ENCODE measurements at regions not wholly inside any gene's neighbourhood (a gene's known extent, or its start where the extent isn't known, plus 50 kb on each side); places are given as distances from the start of the nearest gene placed in this dataset.

- TF ChIP-seq, protein P1, sequence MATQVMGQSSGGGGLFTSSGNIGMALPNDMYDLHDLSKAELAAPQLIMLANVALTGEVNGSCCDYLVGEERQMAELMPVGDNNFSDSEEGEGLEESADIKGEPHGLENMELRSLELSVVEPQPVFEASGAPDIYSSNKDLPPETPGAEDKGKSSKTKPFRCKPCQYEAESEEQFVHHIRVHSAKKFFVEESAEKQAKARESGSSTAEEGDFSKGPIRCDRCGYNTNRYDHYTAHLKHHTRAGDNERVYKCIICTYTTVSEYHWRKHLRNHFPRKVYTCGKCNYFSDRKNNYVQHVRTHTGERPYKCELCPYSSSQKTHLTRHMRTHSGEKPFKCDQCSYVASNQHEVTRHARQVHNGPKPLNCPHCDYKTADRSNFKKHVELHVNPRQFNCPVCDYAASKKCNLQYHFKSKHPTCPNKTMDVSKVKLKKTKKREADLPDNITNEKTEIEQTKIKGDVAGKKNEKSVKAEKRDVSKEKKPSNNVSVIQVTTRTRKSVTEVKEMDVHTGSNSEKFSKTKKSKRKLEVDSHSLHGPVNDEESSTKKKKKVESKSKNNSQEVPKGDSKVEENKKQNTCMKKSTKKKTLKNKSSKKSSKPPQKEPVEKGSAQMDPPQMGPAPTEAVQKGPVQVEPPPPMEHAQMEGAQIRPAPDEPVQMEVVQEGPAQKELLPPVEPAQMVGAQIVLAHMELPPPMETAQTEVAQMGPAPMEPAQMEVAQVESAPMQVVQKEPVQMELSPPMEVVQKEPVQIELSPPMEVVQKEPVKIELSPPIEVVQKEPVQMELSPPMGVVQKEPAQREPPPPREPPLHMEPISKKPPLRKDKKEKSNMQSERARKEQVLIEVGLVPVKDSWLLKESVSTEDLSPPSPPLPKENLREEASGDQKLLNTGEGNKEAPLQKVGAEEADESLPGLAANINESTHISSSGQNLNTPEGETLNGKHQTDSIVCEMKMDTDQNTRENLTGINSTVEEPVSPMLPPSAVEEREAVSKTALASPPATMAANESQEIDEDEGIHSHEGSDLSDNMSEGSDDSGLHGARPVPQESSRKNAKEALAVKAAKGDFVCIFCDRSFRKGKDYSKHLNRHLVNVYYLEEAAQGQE (IDR thresholded peaks at IDR 0.05; ENCODE audit: low read depth, low read length), result no peak
- TF ChIP-seq POLR2AphosphoS5 (IDR thresholded peaks at IDR 0.05; ENCODE audit: low read depth, low read length) (no peak), MXI1 (IDR thresholded peaks at IDR 0.05; ENCODE audit: low read depth, low read length) (no peak)
Observed at GRCh38 chr12:76290963-76291859, 57.0 kb downstream of the BBS10 start (continued).

GRCh38 chr12:76288218-76288617 lies 60.0 kb downstream of the BBS10 start:
- Histone ChIP-seq H3K9ac (no peak overlapping the region), H2AFZ (ENCODE audit: low read depth) (no peak overlapping the region), H3K79me2 (ENCODE audit: insufficient read depth) (peaks cover 12% of the 10 kb centered on the region; the same call in 1 of the 2 replicates), H4K20me1 (ENCODE audit: insufficient read depth) (no peaks in the 10 kb centered on the region), H3K4me2 (no peak overlapping the region), H3K9me2 (no peaks in the 10 kb centered on the region), H3K4me1 (ENCODE audit: control insufficient read depth in 1 of 2, insufficient read depth in 2 of 2, low read depth in 1 of 2, low read length in 1 of 2) (peaks cover 0 to 4% of the 10 kb centered on the region in 2 experiments; a peak in 1 of 4 replicates), H3F3A (replicated peaks; ENCODE audit: insufficient read depth) (peaks cover 9% of the 10 kb centered on the region), H3K27me3 (ENCODE audit: insufficient read depth) (no peaks in the 10 kb centered on the region), H3K9me3 (no peaks in the 10 kb centered on the region), H3K4me3 (ENCODE audit: low read depth in 2 of 2, low read length in 1 of 2) (no peak overlapping the region), H3K36me3 (replicated peaks in 1 of 2; ENCODE audit: control insufficient read depth in 1 of 2, insufficient read depth in 2 of 2, low read length in 1 of 2) (peaks cover 0 to 7% of the 10 kb centered on the region in 2 experiments), H3K27ac (ENCODE audit: low read depth in 2 of 2, low read length in 1 of 2) (no peak overlapping the region)
- TF ChIP-seq FOSL2 (IDR thresholded peaks at IDR 0.05; ENCODE audit: borderline replicate concordance, low read depth), result no peak
- TF ChIP-seq MXI1 (IDR thresholded peaks at IDR 0.05; ENCODE audit: low read depth, low read length), result no peak
- no peak for TF ChIP-seq SMC3 (IDR thresholded peaks at IDR 0.05; ENCODE audit: low read depth, low read length)
- no peak for TF ChIP-seq MEF2A (IDR thresholded peaks at IDR 0.05; ENCODE audit: borderline replicate concordance, low read depth)
- TF ChIP-seq YY1 (IDR thresholded peaks at IDR 0.05; ENCODE audit: low read depth), result no peak
- TF ChIP-seq EZH2phosphoT487 (IDR thresholded peaks at IDR 0.05; ENCODE audit: borderline replicate concordance, low read depth), result no peak
- no peak for TF ChIP-seq GABPA (IDR thresholded peaks at IDR 0.05; ENCODE audit: low read depth)
- no peak for TF ChIP-seq NRF1 (IDR thresholded peaks at IDR 0.05; ENCODE audit: low read depth, low read length)
- no peak for TF ChIP-seq FOXM1 (IDR thresholded peaks at IDR 0.05; ENCODE audit: low read depth)
- no peak for TF ChIP-seq POLR2AphosphoS5 (IDR thresholded peaks at IDR 0.05; ENCODE audit: low read depth, low read length)
- TF ChIP-seq, protein P2, sequence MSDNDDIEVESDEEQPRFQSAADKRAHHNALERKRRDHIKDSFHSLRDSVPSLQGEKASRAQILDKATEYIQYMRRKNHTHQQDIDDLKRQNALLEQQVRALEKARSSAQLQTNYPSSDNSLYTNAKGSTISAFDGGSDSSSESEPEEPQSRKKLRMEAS (IDR thresholded peaks at IDR 0.05; ENCODE audit: low read depth), result no peak
- TF ChIP-seq, protein P3, sequence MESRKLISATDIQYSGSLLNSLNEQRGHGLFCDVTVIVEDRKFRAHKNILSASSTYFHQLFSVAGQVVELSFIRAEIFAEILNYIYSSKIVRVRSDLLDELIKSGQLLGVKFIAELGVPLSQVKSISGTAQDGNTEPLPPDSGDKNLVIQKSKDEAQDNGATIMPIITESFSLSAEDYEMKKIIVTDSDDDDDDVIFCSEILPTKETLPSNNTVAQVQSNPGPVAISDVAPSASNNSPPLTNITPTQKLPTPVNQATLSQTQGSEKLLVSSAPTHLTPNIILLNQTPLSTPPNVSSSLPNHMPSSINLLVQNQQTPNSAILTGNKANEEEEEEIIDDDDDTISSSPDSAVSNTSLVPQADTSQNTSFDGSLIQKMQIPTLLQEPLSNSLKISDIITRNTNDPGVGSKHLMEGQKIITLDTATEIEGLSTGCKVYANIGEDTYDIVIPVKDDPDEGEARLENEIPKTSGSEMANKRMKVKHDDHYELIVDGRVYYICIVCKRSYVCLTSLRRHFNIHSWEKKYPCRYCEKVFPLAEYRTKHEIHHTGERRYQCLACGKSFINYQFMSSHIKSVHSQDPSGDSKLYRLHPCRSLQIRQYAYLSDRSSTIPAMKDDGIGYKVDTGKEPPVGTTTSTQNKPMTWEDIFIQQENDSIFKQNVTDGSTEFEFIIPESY (IDR thresholded peaks at IDR 0.05; ENCODE audit: borderline replicate concordance, low read depth), result no peak
- no peak for TF ChIP-seq FOXJ3 (CRISPR knock-in tag; IDR thresholded peaks at IDR 0.05)
- TF ChIP-seq, protein P1 (IDR thresholded peaks at IDR 0.05; ENCODE audit: low read depth, low read length), result no peak
- no peak for TF ChIP-seq CTCF (IDR thresholded peaks at IDR 0.05)
- no peak for TF ChIP-seq NFIC (IDR thresholded peaks at IDR 0.05; ENCODE audit: borderline replicate concordance)
- DNase-seq, result no peak
- CTCF ChIA-PET, result no interaction called here
- POLR2A ChIA-PET, result no interaction called here
